Glomerular visceral epithelial cell (primary cell): ENCODE measurements at regions not wholly inside any gene's neighbourhood (a gene's known extent, or its start where the extent isn't known, plus 50 kb on each side); places are given as distances from the start of the nearest gene placed in this dataset.
"Not testable (repeated sequence)": the region's sequence is repeated elsewhere in the genome, so short reads cannot be mapped to it uniquely, and the experiment has no call there.

Experiments
- DNase-seq: peaks from one replicate; pipeline ENCODE4 v3.0.0-alpha.2; 2016; ENCODE audit errors: extremely low spot score

DNA sequence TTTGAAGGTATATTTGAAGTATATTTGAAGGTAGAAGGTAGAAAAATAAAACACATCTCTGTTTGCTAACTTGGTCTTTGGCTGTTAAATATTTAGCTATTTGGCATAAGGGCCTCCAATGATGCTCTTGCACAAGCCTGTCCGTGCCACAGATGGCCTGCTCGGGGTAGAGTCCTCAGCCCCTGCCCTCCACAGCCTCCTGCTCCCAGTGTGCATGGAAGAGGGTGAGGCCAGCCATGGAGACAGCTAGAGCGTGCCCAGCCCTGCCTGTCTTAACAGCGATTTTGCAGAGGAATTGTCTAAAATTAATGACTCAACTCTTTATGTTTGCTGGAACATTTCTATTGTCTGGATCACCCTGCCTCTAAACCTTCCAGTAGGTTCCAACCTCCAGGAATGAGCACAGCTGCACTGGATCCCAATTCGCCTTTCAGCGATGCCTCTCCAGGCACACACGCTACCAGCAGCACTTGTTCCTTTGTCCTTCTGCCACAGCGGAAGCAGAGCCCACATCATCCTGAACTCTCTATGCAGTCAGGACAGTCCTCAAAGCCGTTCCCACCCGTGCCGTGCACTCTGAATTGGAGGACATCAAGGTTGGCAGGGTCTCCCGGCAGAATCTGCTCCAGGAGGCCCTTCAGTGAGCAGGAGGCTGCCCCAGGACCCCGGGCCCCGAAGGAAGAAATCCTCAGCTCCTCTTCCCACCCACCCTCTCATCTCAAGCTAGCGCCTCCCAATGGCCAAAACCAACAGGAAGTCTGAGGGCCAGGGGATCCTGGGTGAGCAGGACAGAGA lies 254.0 kb upstream of the IRX1 start:
- no peak for DNase-seq

DNA sequence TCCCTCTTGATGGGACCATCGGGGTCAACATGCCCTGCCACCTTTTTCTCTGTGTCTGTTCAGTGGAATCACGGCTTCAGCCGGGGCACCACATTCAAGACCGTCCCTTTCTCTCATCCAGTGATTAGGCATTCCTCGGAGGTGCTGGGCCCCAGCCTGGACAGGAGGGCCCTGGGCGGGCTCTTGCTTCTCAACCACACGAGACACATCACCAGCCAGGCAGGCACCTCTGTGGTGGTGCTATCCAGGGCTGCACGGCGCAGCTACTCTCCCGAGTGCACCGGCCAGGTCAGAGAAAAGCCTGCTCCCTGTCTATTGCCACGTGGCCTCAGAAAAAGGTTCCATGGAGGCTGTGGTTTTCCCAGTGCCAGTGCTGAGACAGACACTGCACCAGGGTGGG lies 255.2 kb upstream of the IRX1 start:
- DNase-seq = no peak

DNA sequence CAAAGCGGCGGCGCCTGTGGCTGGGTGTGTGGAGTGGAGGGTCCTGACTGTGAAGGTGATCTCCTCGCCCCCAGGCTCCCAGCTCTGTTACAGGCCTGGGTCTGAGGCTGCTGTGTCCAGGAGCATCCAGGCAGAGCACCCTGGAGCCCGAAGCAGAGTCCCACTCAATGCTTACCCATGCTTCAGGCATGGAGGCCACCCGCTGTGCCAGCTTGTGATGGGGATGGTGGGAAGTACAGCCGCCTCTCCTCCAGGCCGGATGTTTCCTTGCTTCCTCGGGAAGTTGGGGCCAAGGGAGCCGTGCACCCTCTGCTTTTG lies 255.9 kb upstream of the IRX1 start:
- DNase-seq = no peak

DNA sequence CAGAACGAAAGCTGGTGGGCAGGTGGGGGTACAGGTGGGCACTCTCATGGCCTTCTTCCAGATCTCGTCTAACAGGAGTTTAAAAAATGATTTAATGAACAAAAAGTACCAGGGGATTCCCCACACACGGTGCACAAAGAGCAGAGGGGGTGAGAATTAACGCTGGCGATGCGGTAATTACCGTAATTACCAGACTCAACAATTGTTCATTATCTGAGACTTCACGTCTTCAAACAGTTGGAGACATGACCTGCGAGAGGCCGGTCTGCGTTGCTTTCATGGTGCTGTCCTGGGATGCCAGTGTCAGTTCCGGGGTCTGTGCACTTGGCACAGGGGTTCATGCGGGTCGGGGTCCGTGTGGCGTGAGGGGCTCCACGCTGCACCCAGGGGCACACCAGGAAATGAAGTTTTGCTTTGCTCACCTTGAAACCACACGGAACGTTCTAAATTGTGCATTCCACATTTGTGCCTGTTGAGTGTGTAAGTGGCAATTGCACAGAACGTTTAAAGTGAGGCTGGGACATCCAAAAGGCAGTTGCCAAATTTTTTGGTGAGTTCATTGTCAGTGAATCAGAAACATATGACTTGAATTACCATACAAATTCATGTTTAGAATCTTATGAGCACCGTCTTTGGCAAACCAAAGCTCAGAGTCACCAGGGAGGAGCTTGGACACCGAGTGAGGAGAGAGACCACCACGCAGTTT lies 256.4 kb upstream of the IRX1 start:
- DNase-seq = no peak

DNA sequence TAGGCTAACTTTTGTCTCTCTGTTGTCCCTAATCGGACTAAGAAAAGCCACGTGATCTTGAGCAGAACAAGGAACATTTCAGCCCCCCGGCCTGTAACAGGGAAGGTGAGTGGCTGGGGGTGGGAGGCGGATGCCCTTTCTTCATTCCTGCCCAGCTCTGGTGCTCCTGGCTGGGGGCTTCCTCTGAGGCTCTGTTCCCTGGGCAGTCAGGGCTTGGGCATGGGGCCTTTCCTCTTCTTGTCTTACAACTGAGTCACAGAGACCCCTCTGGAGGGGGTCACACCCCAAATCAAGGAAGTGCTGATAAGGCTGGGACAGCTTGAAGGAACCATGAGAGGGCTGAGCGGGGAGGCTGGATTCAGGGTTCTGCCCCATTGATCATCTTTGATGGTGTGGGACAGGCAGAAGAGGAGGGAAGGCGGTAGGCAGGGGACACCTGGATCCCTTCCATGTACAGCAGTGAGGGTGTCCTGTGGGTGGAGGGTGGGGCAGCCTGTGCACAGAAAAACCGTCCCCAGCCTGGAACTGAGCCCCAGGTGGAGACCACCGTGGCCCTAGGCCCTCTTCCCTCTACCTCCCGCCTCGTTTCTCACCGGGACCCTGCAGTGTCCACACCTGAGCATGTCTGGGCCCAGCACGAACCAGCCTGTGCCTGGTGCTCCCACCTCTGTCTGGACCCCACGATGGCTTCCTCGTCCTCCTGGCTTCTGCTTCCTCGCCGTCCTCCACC lies 257.7 kb upstream of the IRX1 start:
- DNase-seq = no peak

DNA sequence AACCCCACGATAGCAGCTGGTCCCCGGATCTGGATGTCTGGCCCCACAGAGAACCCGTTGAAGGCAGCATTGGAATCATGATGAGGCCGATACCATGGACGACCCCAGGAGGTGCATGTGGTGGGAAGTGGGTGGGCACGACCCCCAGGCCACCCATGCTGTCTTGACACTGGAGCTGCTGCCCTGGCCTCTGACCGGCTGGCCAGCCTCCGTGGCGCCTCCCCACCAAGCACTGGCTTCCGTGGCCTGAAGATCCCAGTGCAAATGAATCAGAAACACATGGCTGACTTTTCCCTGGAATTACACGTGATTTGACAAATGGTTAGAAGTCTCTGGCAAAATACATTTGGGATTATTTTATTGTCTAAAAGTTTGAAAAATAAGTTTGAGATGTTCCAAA lies 259.0 kb upstream of the IRX1 start:
- DNase-seq = no peak

DNA sequence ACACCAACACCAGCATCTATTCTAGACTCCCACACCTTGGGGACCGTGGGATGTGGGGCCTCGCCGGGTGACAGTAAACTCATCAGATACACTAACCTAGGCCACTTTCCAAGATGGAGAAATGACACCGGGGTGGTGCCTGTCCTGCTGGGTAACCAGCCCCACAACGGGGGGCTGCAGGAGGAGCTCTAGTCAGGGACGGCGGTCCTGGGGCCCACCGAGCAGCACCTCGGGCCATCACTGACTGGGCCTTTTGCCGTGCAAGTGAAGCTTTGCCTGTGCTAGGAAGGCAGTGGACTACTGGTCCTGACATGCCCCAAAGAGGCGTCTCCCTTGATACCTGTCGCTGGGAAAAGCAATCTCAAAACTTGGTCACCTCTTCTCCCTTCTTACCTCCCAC lies 260.3 kb upstream of the IRX1 start:
- DNase-seq = no peak

DNA sequence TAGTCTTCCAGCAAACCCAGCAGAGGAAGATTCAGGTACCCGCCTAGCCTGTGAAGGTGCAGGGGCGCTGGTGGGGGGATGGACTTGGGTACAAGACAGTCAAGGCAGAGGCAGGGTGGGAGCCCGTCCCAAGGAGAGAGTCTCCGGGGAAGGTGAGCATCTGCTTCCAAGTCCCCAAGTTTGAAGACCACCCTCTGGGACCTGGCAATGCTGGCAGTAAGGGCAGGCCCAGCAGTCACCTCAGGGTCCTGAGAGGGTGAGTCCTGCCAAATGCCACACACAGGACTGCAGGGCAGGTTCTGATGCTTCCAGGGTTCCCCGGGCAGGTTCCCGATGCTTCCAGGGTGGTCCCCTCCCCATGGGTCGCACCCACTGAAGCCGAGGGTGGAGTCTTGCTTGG lies 261.8 kb upstream of the IRX1 start:
- DNase-seq = no peak

DNA sequence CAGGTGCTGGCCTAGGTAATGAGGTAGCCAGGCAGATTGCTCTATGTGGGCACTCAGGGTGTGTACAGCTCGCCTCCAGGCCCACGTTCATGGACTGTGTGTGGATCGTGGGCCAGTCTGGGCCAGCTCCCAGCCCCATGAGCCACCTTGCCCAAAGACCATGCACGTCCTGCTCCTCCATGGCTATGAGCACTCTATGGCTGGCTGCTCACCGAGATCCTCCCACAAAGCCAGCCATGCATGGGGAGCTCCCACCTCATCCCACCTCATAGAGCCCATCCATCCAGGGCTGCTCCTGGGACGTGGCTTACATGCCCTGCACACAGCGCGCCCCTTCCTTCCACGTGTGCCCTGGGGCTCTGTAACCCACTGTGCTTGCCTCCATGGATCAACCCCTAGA lies 262.5 kb upstream of the IRX1 start:
- DNase-seq = no peak

DNA sequence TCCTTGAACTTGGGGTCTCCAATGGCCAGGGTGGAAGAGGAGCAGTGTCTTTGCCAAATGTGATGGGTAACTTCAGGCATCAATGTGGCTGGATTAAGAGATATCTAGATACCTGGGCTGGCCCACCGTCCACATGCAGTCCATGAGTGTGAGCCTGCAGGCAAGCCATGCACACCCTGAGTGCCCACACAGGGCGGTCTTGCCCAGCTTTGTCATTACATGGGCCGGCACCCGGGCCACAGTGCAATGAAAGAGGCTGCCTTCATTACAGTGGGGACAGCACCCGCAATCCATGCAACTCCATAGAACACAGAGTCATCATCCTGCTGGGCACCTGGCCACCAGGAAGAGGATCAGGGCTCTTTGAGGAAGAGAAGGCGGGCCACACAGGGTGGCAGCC lies 263.8 kb upstream of the IRX1 start:
- DNase-seq = no peak

DNA sequence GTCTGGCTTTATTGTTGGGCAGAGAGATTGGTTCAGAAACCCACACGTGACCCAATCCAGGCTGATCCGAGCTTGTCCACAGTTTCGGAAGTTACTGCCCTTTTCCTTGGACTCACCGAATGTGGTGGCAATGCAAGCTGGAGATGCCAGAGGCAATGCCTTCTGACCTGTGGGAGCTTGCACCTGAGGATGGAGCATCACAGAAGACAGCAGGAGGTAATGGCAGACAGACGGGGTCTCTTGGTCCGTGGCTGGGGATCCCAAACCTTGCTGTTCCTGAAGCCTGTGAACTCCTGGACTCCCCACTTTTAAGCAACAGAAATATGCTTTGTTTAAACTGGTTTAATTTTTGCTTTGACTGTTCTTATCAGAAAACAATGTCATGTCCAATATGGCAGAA lies 265.2 kb upstream of the IRX1 start:
- no peak for DNase-seq

DNA sequence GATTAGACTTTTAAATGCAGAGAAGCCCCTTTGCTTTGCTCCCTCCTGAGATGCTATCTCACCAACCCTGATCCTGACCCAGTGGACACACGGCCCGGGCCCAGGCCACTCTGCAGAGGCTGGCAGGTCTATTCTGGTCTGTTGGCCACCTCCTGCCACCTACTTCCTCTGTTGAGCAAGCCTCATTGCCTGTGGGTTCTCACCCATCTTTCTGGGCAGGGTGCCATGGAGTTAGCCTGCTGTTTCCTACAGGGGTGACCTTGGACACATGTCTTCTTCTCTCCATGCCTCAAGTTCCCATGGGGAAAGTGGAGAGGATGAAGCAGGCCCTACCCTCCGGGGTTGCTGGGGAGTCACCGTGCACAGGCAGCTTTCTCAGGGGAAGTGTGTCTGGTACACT lies 266.2 kb upstream of the IRX1 start:
- DNase-seq = no peak

DNA sequence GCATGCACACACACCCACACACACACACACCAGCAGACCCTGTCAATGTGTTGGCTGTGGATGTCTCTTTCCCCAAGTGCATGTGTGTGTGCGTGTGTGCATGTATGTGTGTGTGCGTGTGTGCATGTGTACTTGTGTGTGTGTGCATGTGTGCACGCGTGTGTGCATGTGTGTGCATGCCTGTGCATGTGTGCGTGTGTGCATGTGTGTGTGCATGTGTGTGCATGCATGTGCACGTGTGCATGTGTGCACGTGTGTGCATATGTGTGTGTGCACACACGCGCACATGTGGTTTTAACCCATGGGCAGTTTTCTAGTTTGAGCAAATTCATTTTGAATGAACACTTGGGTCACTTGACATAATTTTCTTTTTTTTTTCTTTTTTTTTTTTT lies 268.8 kb upstream of the IRX1 start:
- DNase-seq = no peak

DNA sequence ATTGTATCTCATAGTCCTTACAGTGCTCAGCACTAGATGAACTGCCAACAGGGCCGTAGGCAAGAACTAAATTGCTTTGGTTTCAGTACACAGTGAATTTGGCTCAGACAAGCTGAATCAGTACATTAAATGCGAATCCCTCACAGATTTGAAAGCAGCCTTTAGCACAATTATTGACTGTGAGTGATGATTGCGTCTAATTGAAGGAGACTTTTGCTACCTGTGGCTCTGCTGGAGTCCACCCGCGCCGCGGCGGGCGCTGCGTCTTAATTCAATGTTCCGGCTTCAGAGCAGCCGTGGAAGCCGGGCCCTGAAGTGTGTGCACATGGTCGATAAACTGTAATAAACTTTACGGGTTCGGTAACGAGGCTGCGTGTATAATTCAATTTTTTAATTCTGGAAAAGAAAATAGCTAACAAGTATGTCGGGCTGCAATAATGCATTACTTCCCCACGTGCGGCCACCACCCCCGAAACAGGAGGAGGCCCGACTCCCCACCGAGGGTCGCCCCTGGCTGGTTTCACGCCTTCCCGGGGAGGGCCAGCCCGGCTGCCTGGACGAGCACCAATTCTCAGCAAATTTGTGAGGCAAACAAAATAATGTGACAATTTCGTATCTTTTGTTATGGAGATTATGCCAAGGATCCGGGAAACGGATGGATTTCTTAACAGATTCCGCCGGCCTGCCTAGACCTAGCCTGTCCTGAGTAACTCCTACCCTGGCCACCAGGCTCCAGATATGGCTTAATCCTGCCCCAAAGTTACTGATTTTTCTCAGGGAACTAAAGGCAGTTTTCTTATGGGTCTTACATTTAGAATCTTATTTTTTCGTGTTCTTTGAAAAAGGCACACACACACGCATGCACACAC lies 269.4 kb upstream of the IRX1 start:
- no peak for DNase-seq

DNA sequence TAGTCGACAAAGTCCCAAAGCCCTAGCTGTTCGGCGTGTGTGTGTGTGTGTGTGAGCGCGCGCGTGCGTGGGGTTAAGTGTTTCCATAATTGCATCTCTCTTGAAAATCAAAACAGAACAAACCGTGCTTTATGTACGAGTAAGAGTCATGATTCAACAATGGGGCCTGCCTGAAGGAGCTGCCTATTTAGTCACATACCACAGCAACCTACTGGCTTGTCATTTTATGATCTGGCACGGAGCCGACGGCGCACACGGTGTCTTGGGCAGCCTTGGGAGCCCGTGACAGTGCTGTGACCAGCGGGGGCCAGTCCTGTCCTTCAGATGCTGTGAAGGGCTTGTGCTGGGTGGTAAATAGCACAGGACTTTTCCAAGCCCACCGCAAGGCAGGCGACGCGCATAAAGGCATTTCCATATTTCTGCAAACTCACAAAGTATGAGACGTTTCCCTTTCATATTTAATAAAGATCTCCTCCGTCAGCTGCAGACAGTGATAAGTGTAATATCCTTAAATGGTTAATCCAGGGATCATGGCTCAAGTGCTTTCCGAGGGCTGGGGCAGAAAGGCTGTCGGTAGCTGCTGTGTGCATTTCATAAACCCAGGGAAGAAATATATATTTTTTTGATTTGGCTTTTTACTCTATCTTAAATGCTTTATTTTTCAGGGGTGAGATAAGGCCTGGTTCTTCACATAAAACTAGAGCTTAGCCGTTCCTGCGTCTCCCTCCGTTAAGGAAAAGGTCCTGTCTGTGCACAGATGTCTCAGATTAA lies 270.2 kb upstream of the IRX1 start:
- DNase-seq = no peak

DNA sequence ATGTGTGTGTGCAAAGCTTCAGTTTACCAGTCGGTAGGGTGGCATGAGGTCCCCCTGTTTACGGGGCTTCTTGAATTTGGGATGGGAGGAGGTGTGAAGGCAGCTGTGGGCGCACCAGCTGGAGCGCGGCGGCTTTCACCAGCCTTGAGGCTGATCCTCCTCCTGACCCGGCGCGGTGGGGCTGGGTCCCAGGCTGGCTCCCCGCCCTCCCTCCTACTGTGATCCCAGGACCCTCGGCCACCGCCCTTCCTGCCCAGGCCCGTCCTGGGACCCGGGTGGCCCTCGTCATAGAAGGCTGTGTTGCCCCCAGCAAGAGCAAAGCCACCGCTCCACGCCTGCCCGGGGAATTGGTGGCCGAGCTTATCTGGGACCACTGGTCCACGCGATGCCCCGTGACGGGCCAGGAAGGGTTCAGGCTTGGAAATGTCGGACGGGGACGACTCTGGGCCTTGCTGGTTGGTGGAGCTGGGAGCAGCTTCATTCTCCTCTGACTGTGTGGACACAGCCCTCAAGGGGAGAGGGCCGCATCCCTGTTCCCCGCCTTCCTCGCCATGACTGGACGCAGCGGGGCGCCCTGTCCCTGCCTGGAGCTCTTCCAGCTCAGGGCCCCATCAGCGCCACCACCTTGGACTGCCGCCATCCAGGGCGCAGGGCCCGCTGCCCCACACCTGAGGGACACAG lies 271.1 kb upstream of the IRX1 start:
- no peak for DNase-seq

DNA sequence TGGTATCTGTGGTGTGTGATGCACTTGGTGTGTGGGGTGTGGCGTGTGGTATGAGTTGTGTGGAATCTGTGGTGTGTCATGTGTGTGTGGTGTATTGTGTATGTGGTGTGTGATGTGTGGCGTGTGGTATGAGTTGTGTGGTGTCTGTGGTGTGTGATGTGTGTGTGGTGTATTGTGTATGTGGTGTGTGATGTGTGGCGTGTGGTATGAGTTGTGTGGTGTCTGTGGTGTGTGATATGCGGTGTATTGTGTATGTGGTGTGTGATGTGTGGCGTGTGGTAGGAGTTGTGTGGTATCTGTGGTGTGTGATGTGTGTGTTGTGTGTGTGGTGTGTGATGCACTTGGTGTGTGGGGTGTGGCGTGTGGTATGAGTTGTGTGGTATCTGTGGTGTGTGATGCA lies 271.7 kb upstream of the IRX1 start:
- not testable (repeated sequence) for DNase-seq

DNA sequence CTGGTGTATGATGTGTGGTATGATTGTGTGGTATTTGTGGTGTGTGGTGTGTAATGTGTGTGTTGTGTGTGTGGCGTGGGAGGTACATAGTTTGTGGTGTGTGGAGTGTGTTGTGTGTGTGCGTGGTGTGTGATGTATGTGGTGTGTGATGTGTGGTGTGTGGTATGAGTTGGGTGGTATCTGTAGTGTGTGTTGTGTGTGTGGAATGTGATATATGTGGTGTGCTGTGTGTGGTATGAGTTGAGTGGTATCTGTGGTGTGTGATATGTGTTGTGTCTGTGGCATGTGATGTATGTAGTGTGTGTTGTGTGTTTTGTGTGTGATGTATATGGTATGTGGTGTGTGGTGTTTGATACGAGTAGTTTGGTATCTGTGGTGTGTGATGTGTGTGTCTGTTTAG lies 272.5 kb upstream of the IRX1 start:
- DNase-seq = no peak

DNA sequence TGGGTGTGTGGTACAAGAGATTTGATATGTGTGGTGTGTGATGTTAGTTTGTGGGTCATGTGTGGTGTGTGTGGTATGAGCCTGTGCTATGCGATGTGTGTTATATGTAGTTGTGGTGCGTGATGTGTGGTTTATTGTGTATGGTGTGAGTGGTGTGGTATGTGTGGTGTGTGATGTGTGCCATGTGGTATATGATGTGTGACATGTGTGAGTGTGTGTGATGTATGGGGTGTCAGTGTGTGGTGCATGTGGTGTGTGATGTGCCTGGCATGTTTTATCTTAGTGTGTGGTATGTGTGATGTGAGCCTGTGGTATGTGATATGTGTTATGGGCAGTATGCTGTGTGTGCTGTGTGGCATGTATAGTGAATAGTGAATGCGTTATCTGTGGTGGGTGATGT lies 273.0 kb upstream of the IRX1 start:
- DNase-seq = no peak

DNA sequence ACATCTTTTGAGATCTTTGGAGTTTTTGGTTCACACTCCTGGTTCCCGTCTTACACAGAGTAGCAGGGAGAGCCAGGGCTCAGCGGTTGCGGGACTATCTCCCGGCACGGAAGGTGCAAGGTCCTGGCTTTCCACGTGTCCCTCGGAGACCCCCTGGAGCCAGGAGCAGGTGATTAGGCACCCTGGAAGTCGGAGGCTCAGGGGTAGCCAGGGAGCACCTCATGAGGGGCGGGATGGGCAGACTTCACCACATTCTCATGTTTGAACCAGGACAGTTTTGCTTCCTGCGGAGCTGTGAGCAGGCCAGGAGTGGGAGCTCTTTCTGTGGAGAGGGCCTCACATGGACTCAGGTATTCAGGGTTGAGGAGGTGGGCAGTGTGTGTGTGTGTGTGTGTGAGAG lies 273.7 kb upstream of the IRX1 start:
- no peak for DNase-seq
